ENCODE measurements at regions not wholly inside any gene's neighbourhood (a gene's known extent, or its start where the extent isn't known, plus 50 kb on each side); places are given as distances from the start of the nearest gene placed in this dataset.

DNA sequence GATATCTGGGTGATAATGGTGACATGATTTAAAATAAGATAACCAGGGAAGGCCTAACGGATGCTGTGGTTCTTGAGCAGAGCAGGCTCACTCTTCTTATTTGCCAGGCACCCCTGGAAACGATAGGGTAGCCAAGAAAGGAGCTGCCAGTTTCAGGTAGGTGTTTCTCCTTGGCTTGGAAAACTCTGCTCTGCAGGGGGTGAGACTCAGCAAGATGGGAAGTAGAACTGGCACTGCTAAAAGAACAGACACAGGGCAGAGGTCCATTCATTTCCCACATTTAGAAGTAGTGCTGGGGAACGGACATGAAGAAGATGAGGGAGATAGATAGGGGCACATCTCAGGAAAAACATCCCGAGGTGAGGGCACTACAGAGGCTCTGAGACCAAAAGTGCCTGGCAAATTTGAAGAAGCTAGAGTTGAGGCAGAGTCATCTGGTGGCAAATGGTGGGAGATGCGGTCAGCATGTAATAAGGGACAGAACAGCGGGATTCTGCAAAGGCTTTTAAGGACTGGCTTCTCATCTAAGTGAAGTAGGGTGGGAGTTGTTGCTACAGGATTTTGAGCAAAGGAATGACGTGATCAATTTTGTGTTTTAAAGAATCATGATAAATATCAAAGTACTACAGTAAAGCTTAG, 323.4 kb upstream of the PLSCR5 start:
- no peaks in the 10 kb centered on the region for H4K20me1 ChIP-seq (ENCODE audit: insufficient read depth, low read length, poor library complexity, severe bottlenecking)
- no peaks in the 10 kb centered on the region for H3K9me2 ChIP-seq (replicated peaks; ENCODE audit: low read depth, low read length)
- no peak overlapping the region for H3K9ac ChIP-seq (ENCODE audit: low read depth, low read length, poor library complexity, severe bottlenecking)
- H3K4me1 ChIP-seq (ENCODE audit: insufficient read depth, low read length, poor library complexity, severe bottlenecking), result no peaks in the 10 kb centered on the region
- H3F3A ChIP-seq (ENCODE audit: low read depth), result no peaks in the 10 kb centered on the region
- H3K36me3 ChIP-seq (ENCODE audit: insufficient read depth, low read length), result no peaks in the 10 kb centered on the region
- H3K9me3 ChIP-seq (ENCODE audit: insufficient read depth, low read depth, low read length), result no peaks in the 10 kb centered on the region
- no peak for TF ChIP-seq EZH2phosphoT487 (IDR thresholded peaks at IDR 0.05; ENCODE audit: borderline replicate concordance)
- TF ChIP-seq, protein P1, sequence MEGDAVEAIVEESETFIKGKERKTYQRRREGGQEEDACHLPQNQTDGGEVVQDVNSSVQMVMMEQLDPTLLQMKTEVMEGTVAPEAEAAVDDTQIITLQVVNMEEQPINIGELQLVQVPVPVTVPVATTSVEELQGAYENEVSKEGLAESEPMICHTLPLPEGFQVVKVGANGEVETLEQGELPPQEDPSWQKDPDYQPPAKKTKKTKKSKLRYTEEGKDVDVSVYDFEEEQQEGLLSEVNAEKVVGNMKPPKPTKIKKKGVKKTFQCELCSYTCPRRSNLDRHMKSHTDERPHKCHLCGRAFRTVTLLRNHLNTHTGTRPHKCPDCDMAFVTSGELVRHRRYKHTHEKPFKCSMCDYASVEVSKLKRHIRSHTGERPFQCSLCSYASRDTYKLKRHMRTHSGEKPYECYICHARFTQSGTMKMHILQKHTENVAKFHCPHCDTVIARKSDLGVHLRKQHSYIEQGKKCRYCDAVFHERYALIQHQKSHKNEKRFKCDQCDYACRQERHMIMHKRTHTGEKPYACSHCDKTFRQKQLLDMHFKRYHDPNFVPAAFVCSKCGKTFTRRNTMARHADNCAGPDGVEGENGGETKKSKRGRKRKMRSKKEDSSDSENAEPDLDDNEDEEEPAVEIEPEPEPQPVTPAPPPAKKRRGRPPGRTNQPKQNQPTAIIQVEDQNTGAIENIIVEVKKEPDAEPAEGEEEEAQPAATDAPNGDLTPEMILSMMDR (conservative IDR thresholded peaks at IDR 0.05; ENCODE audit: low read length), result no peak
- H3K79me2 ChIP-seq (ENCODE audit: insufficient read depth, low read length), result no peaks in the 10 kb centered on the region
- no peak overlapping the region for H3K4me2 ChIP-seq (ENCODE audit: low read depth, low read length, poor library complexity, severe bottlenecking)
- no peak overlapping the region for H3K4me3 ChIP-seq (ENCODE audit: low read length, poor library complexity, severe bottlenecking)
- H2AFZ ChIP-seq (ENCODE audit: low read length), result no peak overlapping the region
- H3K27me3 ChIP-seq (ENCODE audit: insufficient read depth, low read length, poor library complexity, severe bottlenecking), result no peaks in the 10 kb centered on the region

DNA sequence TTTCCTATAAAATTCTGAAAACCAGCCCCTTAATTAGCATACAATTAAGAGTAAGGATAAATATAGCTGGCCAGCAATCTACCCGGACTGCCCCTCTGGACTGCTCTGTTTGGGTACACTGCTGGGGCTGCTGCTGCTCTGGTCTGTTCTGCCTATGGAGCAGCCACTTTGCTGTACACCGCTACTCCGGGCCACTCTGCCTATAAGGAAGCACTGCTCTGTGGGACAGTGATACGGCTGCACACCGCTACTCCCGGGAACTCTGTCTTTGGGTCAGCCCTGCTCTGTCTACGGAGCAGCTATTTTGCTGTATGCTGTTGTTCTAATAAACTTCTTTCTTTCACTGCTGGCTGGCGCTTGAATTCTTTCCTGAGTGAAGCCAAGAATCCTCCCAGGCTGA, 316.5 kb upstream of the PLSCR5 start:
- H3K9me2 ChIP-seq (replicated peaks; ENCODE audit: low read depth, low read length), result no peaks in the 10 kb centered on the region
- no peaks in the 10 kb centered on the region for H4K20me1 ChIP-seq (ENCODE audit: insufficient read depth, low read length, poor library complexity, severe bottlenecking)
- TF ChIP-seq EZH2phosphoT487 (IDR thresholded peaks at IDR 0.05; ENCODE audit: borderline replicate concordance), result no peak
- TF ChIP-seq, protein P1 (conservative IDR thresholded peaks at IDR 0.05; ENCODE audit: low read length), result no peak
- no peak overlapping the region for H3K4me2 ChIP-seq (ENCODE audit: low read depth, low read length, poor library complexity, severe bottlenecking)
- H3F3A ChIP-seq (ENCODE audit: low read depth), result no peaks in the 10 kb centered on the region
- H3K27me3 ChIP-seq (ENCODE audit: insufficient read depth, low read length, poor library complexity, severe bottlenecking), result no peaks in the 10 kb centered on the region
- no peak overlapping the region for H3K9ac ChIP-seq (ENCODE audit: low read depth, low read length, poor library complexity, severe bottlenecking)
- no peaks in the 10 kb centered on the region for H3K4me1 ChIP-seq (ENCODE audit: insufficient read depth, low read length, poor library complexity, severe bottlenecking)
- H3K36me3 ChIP-seq (ENCODE audit: insufficient read depth, low read length), result no peaks in the 10 kb centered on the region
- no peaks in the 10 kb centered on the region for H3K9me3 ChIP-seq (ENCODE audit: insufficient read depth, low read depth, low read length)
- H3K4me3 ChIP-seq (ENCODE audit: low read length, poor library complexity, severe bottlenecking), result no peak overlapping the region
- no peaks in the 10 kb centered on the region for H3K79me2 ChIP-seq (ENCODE audit: insufficient read depth, low read length)
- no peak overlapping the region for H2AFZ ChIP-seq (ENCODE audit: low read length)

DNA sequence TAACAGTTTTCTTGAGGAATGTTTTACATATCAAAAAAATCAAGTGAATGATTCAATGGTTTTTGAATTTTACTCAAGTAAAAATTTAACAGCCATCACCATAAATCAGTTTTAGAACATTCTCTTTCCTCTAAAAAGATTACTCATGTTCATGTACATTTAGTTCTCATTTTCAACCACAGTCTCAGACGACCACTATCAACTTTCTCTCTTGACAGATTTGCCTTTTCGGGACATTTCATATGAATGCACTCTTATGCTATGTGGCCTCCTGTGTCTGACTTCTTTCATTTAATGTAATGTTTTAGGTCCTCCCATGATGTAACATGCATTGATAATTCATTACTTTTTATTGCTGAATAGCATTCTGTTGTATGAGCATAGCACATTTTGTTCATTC, 309.3 kb upstream of the PLSCR5 start:
- Histone ChIP-seq H4K20me1 (ENCODE audit: insufficient read depth, low read length, poor library complexity, severe bottlenecking) (no peaks in the 10 kb centered on the region), H3K36me3 (ENCODE audit: insufficient read depth, low read length) (no peaks in the 10 kb centered on the region), H3K4me3 (ENCODE audit: low read length, poor library complexity, severe bottlenecking) (no peak overlapping the region), H3K27me3 (ENCODE audit: insufficient read depth, low read length, poor library complexity, severe bottlenecking) (no peaks in the 10 kb centered on the region), H3K9me2 (replicated peaks; ENCODE audit: low read depth, low read length) (no peaks in the 10 kb centered on the region), H3K9me3 (ENCODE audit: insufficient read depth, low read depth, low read length) (no peaks in the 10 kb centered on the region), H2AFZ (ENCODE audit: low read length) (no peak overlapping the region), H3K4me2 (ENCODE audit: low read depth, low read length, poor library complexity, severe bottlenecking) (no peak overlapping the region), H3K79me2 (ENCODE audit: insufficient read depth, low read length) (no peaks in the 10 kb centered on the region), H3K4me1 (ENCODE audit: insufficient read depth, low read length, poor library complexity, severe bottlenecking) (no peaks in the 10 kb centered on the region), H3K9ac (ENCODE audit: low read depth, low read length, poor library complexity, severe bottlenecking) (no peak overlapping the region), H3F3A (ENCODE audit: low read depth) (no peaks in the 10 kb centered on the region)
- TF ChIP-seq, protein P1 (conservative IDR thresholded peaks at IDR 0.05; ENCODE audit: low read length), result no peak
- TF ChIP-seq EZH2phosphoT487 (IDR thresholded peaks at IDR 0.05; ENCODE audit: borderline replicate concordance), result no peak
